CD4-positive, alpha-beta T cell treated with Interleukin-10 for 1 hour (primary cell): ENCODE measurements at regions not wholly inside any gene's neighbourhood (a gene's known extent, or its start where the extent isn't known, plus 50 kb on each side); places are given as distances from the start of the nearest gene placed in this dataset.
"Not testable (repeated sequence)": the region's sequence is repeated elsewhere in the genome, so short reads cannot be mapped to it uniquely, and the experiment has no call there.

Experiments
- DNase-seq: peaks from one replicate; pipeline ENCODE4 v3.0.0-alpha.2; 2020

- DNase-seq: no peak
These were observed 899.3 kb upstream of the RAG2 start for GRCh38 chr11:37497326-37497725.

- no peak for DNase-seq
These were observed 898.2 kb upstream of the RAG2 start for GRCh38 chr11:37496201-37496600.

GRCh38 chr11:37484298-37484697 lies 886.3 kb upstream of the RAG2 start:
- no peak for DNase-seq

- DNase-seq: no peak
These were observed 885.7 kb upstream of the RAG2 start for GRCh38 chr11:37483761-37484160.

GRCh38 chr11:37474889-37475288 lies 876.9 kb upstream of the RAG2 start:
- DNase-seq: no peak

GRCh38 chr11:37468344-37468743 lies 870.3 kb upstream of the RAG2 start:
- no peak for DNase-seq

- DNase-seq: no peak
These were observed 867.2 kb upstream of the RAG2 start for GRCh38 chr11:37465221-37465620.

DNA sequence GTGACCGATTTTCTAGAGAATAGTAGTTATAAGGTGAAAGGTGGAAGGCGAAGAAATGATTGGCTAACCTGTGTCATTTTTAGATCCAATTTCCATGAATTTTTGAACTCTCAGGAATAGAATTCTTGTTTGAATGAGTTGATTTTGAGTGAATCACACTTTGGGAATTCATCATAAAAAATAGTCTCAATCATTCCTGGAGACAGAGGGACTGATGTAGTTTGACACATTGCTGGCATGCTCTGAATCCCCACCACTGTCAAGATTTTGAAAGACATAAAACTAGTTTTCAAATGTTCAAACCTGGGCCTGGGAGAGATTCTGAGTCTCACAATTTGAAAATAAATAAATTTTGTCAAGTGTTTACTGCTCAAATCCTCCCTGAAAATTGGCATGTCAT lies 861.4 kb upstream of the RAG2 start:
- DNase-seq: no peak

DNA sequence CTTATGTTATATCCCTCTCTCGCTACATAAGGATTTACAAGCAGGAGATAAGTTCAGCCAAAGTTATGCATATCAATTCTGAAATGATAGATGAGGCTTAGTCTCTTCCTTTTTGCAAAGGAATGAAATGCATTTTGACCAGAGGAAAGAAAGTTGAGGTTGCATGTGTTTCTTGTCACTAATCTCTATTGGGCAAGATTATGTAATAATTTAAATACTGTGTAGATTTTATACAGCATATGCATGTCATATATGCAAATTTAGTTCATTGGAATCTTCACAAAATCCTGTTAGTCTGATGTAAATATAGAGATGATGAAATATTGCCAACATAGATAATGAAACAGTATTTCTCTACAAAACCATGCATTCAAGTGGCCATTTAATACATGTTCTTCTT lies 858.7 kb upstream of the RAG2 start:
- no peak for DNase-seq

DNA sequence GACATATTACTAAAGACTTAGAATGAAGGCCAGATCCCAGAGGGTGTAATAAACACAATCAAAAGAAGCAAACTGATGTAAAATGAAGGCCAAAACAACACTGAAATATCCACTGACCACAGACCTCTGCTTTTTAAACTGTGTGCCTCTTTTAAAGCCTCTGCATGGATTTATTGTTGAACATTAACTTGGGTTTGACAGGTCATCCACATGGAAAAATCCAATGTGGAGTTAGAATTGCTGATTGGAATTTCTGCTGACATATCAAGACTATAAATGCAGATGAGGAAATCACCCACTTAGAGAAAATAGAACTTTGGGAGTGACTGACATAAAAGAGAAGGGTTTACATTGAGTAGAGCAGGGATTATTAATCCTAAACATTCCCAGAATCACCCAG lies 853.9 kb upstream of the RAG2 start:
- no peak for DNase-seq

- no peak for DNase-seq
These were observed 852.6 kb upstream of the RAG2 start for GRCh38 chr11:37450613-37451012.

- DNase-seq: no peak
These were observed 851.1 kb upstream of the RAG2 start for GRCh38 chr11:37449146-37449545.

- no peak for DNase-seq
These were observed 844.5 kb upstream of the RAG2 start for GRCh38 chr11:37442576-37442975.

GRCh38 chr11:37431633-37432230 lies 833.7 kb upstream of the RAG2 start:
- DNase-seq: not testable (repeated sequence)

DNA sequence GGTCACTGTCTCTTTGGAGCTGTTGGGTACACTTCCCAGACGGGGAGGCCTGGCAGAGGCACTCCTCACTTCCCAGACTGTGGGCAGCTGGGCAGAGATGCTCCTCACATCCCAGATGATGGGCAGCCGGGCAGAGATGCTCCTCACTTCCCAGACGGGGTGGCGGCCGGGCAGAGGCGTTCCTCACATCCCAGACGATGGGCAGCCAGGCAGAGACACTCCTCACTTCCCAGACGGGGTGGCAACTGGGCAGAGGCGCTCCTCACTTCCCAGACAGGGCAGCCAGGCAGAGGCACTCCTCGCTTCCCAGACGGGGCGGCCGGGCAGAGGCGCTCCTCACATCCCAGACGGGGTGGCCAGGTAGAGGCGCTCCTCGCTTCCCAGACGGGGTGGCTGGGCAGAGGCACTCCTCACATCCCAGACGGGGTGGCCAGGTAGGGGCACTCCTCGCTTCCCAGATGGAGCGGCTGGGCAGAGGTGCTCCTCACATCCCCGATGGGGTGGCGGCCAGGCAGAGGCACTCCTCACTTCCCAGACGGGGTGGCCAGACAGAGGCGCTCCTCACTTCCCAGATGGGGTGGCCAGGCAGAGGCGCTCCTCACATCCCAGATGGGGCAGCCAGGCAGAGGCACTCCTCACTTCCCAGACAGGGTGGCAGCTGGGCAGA lies 833.1 kb upstream of the RAG2 start:
- not testable (repeated sequence) for DNase-seq

DNA sequence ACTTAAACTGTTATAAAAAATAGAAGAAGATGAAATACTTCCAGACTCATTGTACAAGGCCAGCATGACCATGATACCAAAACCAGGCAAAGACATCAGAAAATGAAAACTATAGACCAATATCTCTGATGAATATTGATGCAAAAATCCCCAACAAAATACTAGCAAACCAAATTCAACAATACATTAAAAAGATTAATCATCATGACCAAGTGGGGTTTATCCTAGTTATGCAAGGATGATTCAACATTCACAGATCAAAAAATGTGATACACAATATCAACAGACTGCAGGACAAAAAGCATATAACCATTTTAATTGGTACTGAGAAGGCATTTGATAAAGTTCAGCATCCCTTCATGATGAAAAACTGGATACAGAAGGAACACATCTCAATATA lies 824.5 kb upstream of the RAG2 start:
- no peak for DNase-seq

- DNase-seq: no peak
These were observed 813.3 kb upstream of the RAG2 start for GRCh38 chr11:37411289-37411688.

- no peak for DNase-seq
These were observed 811.1 kb upstream of the RAG2 start for GRCh38 chr11:37409124-37409523.

DNA sequence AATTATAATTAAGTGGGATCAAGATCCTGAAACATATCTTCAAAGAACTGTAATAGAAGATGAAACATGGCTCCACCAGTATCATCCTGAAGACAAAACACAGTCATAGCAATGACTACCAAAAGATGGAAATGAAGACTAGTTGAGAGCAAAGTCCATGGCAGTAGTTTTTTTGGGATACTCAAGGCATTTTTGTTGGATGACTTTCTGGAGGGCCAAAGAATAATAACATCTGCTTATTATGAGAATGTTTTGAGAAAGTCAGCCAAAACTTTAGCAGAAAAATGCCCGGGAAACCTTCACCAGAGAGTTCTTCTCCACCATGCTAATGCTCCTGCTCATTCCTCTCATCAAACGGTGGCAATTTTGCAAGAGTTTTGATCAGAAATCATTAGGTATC lies 809.4 kb upstream of the RAG2 start:
- DNase-seq: no peak

GRCh38 chr11:37406651-37407050 lies 808.6 kb upstream of the RAG2 start:
- DNase-seq: no peak

DNA sequence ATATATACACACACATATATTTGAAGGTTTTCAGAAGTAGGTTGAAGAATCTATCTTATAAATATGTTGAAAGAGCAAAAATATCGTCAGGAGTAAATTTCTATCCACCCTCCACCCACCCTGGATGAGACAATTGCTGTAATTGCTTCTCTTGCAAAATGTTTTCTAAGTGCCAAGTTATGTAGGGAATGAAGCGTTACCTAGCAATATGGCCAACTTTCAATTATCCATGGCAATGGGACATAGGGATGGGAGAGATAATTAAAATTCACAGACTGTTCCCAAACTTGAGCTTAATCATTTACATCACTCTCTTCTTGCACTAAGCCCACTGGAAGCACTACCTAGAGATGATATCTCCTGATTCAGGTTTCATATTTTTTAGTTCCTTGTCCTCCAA lies 806.2 kb upstream of the RAG2 start:
- no peak for DNase-seq

DNA sequence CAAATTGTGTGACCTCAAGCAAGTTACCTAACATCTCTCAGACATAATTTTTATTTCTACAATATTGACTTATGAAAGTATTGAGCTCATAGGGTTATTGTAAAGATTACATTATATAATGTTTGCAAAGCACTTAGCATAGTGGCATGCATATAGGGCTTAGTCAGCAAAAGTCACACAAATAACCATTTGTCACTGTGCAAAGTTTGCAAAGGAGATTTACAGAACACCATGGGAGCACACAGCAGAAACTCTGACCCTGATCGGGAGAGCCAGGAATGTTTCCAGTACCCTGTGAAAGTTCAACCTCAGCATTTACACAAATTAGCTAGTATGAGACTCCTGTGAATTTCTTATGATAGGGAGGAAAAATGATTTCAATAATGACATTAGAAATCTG lies 804.6 kb upstream of the RAG2 start:
- DNase-seq: no peak

GRCh38 chr11:37394236-37394870 lies 796.3 kb upstream of the RAG2 start:
- no peak for DNase-seq

DNA sequence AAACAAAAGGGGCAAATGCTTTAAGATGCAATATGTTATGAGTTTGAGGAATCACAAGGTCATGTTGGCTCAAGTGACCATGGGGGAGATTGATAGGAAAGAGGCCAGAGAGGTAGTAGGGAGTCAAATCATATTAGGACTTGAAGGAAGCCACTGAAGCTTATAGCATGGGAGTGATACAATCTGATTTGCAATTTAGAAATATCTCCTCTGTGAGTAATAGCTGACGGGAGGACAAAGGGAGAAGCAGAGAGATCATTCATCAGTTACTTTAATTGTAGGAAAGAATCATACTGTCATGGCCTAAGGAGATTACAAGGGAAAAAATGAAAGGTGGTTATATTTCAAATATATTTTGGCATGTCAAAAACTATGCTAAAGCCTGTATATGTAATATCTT lies 793.6 kb upstream of the RAG2 start:
- DNase-seq: no peak
